Adrenal gland (tissue), 5 donors: ENCODE measurements at regions not wholly inside any gene's neighbourhood (a gene's known extent, or its start where the extent isn't known, plus 50 kb on each side); places are given as distances from the start of the nearest gene placed in this dataset.

ENCODE experiments used
- CTCF ChIP-seq, 6 experiments: fragments of 450-650 bp in 4 of 6; fragments of 200-600 bp in 2 of 6; sonication (generic) in 1 of 6; IDR thresholded peaks; 1 replicate in 5 of 6; 2 replicates in 1 of 6; pipeline versions ENCODE4 v1.5.1 to v1.8.0; 2016 to 2021; ENCODE audit warnings: antibody characterized with exemption in 6 of 6, mild to moderate bottlenecking in 2 of 6, moderate library complexity in 1 of 6
- POLR2A ChIP-seq, 2 donors: fragments of 450-650 bp; IDR thresholded peaks; one replicate each; pipeline ENCODE4 v1.6.1; 2017; ENCODE audit warnings: antibody characterized with exemption in 2 of 2, mild to moderate bottlenecking in 2 of 2, moderate library complexity in 1 of 2
- donor health status: DM: no; HTN: no; CAD: no.

- no peak for TF ChIP-seq CTCF (IDR thresholded peaks at IDR 0.05)
- no peak for TF ChIP-seq POLR2A (IDR thresholded peaks at IDR 0.05)
Observed at GRCh38 chr4:128410037-128410436, 122.4 kb upstream of the PGRMC2 start.
